ENCODE measurements at regions not wholly inside any gene's neighbourhood (a gene's known extent, or its start where the extent isn't known, plus 50 kb on each side); places are given as distances from the start of the nearest gene placed in this dataset.
A peak's percentile ranks its signal among the peaks of the same experiment; 100 is the strongest.
"Not testable (repeated sequence)": the region's sequence is repeated elsewhere in the genome, so short reads cannot be mapped to it uniquely, and the experiment has no call there.

DNA sequence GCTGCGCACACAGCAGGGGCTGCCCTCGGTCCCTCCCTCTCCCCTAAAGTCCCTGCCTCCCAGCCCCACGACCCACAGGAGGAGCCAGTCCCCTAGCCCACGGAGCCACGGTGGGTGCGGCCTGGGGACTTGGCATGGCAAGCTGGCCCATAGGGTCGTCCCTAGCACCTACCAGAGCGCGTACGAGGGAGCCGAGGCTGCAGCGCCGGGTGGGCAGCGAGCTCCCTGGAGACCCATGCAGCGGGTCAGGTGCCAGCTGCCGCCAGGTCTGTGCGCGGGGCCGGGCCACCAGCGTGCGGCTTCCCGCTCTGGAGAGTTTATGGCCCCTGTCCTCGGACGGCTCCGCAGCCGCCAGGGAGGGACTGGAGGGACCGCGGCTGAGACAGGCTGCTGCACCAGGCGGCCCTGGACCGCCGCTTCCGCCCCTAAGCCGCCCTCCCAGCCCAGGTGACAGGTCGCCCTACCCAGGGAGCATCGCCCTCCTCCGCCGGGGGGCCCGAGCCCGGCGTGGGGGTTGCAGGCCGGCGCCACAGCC lies 273.6 kb downstream of the CCDC74A start:
- FAIRE-seq, result no peak
- no peak for DNase-seq (ENCODE audit: insufficient read length, low spot score)
- TF ChIP-seq, protein P1, sequence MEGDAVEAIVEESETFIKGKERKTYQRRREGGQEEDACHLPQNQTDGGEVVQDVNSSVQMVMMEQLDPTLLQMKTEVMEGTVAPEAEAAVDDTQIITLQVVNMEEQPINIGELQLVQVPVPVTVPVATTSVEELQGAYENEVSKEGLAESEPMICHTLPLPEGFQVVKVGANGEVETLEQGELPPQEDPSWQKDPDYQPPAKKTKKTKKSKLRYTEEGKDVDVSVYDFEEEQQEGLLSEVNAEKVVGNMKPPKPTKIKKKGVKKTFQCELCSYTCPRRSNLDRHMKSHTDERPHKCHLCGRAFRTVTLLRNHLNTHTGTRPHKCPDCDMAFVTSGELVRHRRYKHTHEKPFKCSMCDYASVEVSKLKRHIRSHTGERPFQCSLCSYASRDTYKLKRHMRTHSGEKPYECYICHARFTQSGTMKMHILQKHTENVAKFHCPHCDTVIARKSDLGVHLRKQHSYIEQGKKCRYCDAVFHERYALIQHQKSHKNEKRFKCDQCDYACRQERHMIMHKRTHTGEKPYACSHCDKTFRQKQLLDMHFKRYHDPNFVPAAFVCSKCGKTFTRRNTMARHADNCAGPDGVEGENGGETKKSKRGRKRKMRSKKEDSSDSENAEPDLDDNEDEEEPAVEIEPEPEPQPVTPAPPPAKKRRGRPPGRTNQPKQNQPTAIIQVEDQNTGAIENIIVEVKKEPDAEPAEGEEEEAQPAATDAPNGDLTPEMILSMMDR (IDR thresholded peaks at IDR 0.05; ENCODE audit: insufficient read depth, missing control alignments), result no peak

- FAIRE-seq; DNase-seq (ENCODE audit: insufficient read length, low spot score): not testable (repeated sequence)
- TF ChIP-seq, protein P1 (IDR thresholded peaks at IDR 0.05; ENCODE audit: insufficient read depth, missing control alignments), result peak; percentile 50
Observed at GRCh38 chr2:131801745-131802350, 274.2 kb downstream of the CCDC74A start.

- DNase-seq (ENCODE audit: insufficient read length, low spot score); FAIRE-seq: not testable (repeated sequence)
Observed at GRCh38 chr2:131802351-131802836, 274.7 kb downstream of the CCDC74A start.

DNA sequence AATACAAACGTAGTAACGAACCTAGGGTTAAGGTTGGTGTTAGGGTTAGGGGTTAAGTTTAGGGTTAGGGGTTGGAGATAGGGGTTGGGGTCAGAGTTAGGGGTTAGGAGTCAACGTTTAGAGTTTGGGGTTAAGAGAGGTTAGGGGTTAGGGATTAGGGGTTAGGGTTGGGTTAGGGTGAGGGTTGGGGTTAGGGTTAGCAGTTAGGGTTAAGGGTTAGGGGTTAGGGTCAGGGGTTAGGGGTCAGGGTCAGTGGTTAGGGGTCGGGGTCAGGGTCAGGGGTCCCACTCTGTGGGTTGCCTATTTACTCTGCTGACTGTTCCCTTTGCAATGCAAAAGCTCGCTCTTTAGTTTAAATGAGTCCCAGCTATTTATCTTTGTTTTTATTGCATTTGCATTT lies 275.5 kb downstream of the CCDC74A start:
- not testable (repeated sequence) for FAIRE-seq; DNase-seq (ENCODE audit: insufficient read length, low spot score)

GRCh38 chr2:131812605-131813004 lies 284.9 kb downstream of the CCDC74A start:
- not testable (repeated sequence) for FAIRE-seq; DNase-seq (ENCODE audit: insufficient read length, low spot score)

GRCh38 chr2:131813378-131813777 lies 285.7 kb downstream of the CCDC74A start:
- FAIRE-seq; DNase-seq (ENCODE audit: insufficient read length, low spot score): not testable (repeated sequence)

DNA sequence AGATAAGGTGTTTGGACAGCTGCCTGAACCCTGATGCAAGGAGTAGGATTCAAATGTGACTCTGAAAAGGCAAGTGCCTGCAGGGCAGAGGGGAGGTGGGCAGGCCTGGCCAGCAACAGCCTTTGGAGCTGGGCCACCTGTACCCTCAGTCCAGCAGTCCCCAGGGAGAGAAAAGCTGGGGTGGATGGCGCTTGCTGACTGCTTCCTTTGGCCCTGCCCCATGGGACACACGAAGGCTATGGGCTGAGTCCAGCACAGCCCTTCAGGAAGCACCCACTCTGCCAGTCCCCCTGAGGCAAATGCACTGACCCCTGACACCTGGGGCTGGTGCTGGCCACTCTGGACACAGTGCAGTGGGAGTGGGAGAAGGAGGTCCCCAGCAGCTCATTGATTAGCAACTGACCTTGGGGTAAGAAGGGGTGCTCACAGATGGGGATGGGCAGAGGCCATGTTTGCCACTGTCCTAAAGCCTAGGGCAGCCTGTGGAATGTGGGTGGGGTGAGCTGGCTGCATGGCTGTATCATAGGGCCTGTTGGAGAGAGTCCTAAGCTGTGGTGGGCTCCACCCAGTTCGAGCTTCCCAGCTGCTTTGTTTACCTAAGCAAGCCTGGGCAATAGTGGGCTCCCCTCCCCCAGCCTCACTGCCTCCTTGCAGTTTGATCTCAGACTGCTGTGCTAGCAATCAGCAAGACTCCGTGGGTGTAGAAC lies 290.7 kb downstream of the CCDC74A start:
- DNase-seq (ENCODE audit: insufficient read length, low spot score); FAIRE-seq: not testable (repeated sequence)

- DNase-seq (ENCODE audit: insufficient read length, low spot score); FAIRE-seq: not testable (repeated sequence)
Observed at GRCh38 chr2:131822237-131822721, 294.6 kb downstream of the CCDC74A start.

GRCh38 chr2:131823058-131823457 lies 295.4 kb downstream of the CCDC74A start:
- FAIRE-seq; DNase-seq (ENCODE audit: insufficient read length, low spot score): not testable (repeated sequence)

DNA sequence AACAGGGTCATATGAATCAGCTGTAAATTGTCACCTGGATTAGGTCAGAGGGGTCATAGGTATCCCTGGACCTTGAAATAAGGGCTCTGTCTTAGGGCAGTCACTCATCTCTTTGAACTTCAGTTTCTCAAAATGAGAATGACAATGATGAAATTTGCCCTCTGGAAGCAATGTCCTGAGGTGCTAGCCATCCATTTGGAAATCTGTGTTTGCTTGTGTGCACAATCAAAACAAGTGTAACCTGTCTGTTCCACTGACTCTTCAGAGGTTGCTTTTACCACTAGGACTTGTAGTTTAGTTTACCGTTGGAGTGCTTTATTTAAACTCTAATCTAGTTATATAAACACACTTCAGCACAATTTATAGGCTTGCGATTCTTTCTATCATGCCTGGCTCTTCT lies 297.3 kb downstream of the CCDC74A start:
- not testable (repeated sequence) for DNase-seq (ENCODE audit: insufficient read length, low spot score); FAIRE-seq

DNA sequence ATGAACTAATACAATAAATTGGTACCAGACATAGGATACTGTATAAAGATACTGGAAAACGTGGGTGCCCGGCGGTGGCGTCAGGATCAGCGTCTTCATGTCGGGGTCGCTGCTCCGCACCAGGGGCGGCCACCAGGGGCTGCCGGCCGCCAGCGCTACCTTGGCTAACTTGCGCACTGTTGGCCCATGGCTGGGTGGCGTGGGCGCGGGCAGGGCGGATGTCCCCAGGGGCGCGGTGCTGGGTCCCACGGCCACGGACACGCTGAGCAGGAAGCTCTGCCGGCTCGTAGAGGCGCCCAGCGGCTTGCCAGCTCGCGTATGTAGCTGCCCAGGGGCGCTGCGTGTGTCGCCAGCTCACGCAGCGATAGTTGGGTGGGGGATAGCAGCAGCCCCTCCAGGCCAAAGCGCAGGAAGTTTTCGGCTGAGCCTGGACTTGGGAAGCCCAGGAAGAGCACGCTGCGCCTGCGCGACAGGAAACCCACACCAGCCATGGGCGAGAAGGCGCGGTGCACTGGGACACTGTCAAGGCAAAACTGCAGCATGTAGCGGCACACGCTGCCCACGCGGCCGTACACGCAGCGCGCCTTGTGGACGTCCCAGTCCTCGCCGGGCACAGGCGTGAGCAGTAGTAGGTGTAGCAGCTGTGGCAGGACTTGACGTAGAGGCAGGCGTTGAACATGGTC lies 299.9 kb downstream of the CCDC74A start:
- no peak for DNase-seq (ENCODE audit: insufficient read length, low spot score)
- TF ChIP-seq, protein P1 (IDR thresholded peaks at IDR 0.05; ENCODE audit: insufficient read depth, missing control alignments), result no peak
- FAIRE-seq, result no peak
